Activated CD4-positive, alpha-beta T cell treated with anti-CD3 and anti-CD28 coated beads, Interleukin-2, Interleukin-6, amounts not matched to agents 100 ng/mL and 50 ng/mL, durations not matched to agents 16 hours and 8 hours (primary cell): ENCODE measurements at regions not wholly inside any gene's neighbourhood (a gene's known extent, or its start where the extent isn't known, plus 50 kb on each side); places are given as distances from the start of the nearest gene placed in this dataset.

Experiments used
- DNase-seq: peaks from one replicate; pipeline ENCODE4 v3.0.0-alpha.2; 2020

DNA sequence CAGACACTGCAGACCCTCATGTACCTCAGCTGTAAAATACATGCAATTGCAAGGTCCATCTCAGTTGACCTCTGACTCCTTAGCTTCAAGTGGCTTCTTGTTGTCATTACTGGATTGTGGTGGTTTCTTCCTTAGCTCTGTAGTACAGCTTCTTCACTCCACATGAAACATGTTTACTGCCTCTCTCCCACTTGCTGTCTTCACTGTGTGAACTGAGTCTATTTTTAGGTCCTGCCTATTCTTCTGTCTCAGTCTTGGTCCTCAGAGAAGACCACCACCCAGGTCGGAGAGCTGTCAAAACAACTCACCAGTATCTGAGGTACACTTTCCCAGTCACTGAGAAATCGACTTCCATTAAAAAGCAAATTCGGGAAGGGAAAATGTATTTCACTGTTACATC is 50.2 kb upstream of the EYA4 start:
- no peak for DNase-seq

DNA sequence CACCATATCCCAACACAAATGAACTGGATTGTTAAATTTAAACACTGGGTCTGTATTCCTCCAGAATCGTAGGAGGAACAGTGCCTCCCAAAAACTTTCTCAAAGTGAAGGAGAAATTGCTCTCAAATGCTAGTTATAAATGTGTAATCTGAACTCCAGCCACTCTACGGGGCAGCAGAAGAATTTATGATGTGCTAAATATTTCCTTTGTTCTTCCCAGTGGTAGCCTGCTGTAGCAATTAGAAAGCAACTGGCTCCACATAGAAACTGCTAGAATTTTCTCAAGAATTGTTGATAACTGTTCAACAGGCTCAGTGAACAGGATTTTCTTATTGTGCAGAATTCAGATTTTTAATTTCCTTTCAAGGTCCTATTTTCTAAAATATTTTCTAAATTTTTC is 49.8 kb upstream of the EYA4 start:
- DNase-seq: no peak
